Type B pancreatic cell (in vitro differentiated cells): ENCODE measurements at regions not wholly inside any gene's neighbourhood (a gene's known extent, or its start where the extent isn't known, plus 50 kb on each side); places are given as distances from the start of the nearest gene placed in this dataset.
"Not testable (repeated sequence)": the region's sequence is repeated elsewhere in the genome, so short reads cannot be mapped to it uniquely, and the experiment has no call there.

ENCODE experiments used
- DNase-seq: peaks from one replicate; pipeline ENCODE4 v3.0.0; 2021; ENCODE audit warnings: mixed read lengths; ENCODE audit not compliant: unreplicated experiment; ENCODE audit errors: extremely low spot score
- H3K27ac Mint-ChIP-seq: 2 replicates; pipeline ENCODE4 v1.8.0; 2021; ENCODE audit warnings: mild to moderate bottlenecking, mixed read lengths
- H3K27me3 Mint-ChIP-seq: 2 replicates; pipeline ENCODE4 v1.8.0; 2021; ENCODE audit warnings: mixed read lengths
- H3K36me3 Mint-ChIP-seq: 2 replicates; pipeline ENCODE4 v1.8.0; 2021; ENCODE audit warnings: mixed read lengths
- H3K4me1 Mint-ChIP-seq: one replicate; pipeline ENCODE4 v1.8.0; 2021; ENCODE audit warnings: mixed read lengths; ENCODE audit not compliant: unreplicated experiment
- H3K4me3 Mint-ChIP-seq: 2 replicates; pipeline ENCODE4 v1.8.0; 2021; ENCODE audit warnings: mild to moderate bottlenecking, mixed read lengths
- H3K9me3 Mint-ChIP-seq: 2 replicates; pipeline ENCODE4 v1.8.0; 2021; ENCODE audit warnings: mixed read lengths
- CTCF ChIP-seq: fragments of 200-600 bp; sonication (generic); conservative IDR thresholded peaks from 2 replicates; pipeline ENCODE4 v1.5.0; 2021; ENCODE audit warnings: antibody characterized with exemption, mild to moderate bottlenecking

- Mint-ChIP-seq H3K27ac (no peak overlapping the region), H3K9me3 (no peaks in the 10 kb centered on the region), H3K4me1 (no peaks in the 10 kb centered on the region), H3K36me3 (no peaks in the 10 kb centered on the region), H3K4me3 (no peak overlapping the region), H3K27me3 (no peaks in the 10 kb centered on the region)
- no peak for TF ChIP-seq CTCF
- no peak for DNase-seq
Observed at GRCh38 chr11:96841792-96842191, 452.0 kb downstream of the JRKL start.

GRCh38 chr11:96842731-96843130 is 452.9 kb downstream of the JRKL start:
- no peak for DNase-seq
- TF ChIP-seq CTCF = no peak
- Mint-ChIP-seq H3K27me3 (no peaks in the 10 kb centered on the region), H3K36me3 (no peaks in the 10 kb centered on the region), H3K9me3 (no peaks in the 10 kb centered on the region), H3K27ac (no peak overlapping the region), H3K4me1 (no peaks in the 10 kb centered on the region), H3K4me3 (no peak overlapping the region)

- Mint-ChIP-seq H3K9me3 (peaks cover 7% of the 10 kb centered on the region), H3K36me3 (no peaks in the 10 kb centered on the region), H3K27ac (no peak overlapping the region), H3K27me3 (no peaks in the 10 kb centered on the region), H3K4me1 (no peaks in the 10 kb centered on the region), H3K4me3 (no peak overlapping the region)
- DNase-seq = no peak
- TF ChIP-seq CTCF = no peak
Observed at GRCh38 chr11:96854425-96854824, 464.6 kb downstream of the JRKL start.

- not testable (repeated sequence) for H3K27me3 Mint-ChIP-seq, H3K4me3 Mint-ChIP-seq, H3K9me3 Mint-ChIP-seq, H3K36me3 Mint-ChIP-seq, DNase-seq, H3K27ac Mint-ChIP-seq, H3K4me1 Mint-ChIP-seq
Observed at GRCh38 chr11:96861722-96862121, 471.9 kb downstream of the JRKL start.

GRCh38 chr11:96863520-96863919 is 473.7 kb downstream of the JRKL start:
- H3K27ac Mint-ChIP-seq = no peak overlapping the region
- no peaks in the 10 kb centered on the region for H3K4me1 Mint-ChIP-seq
- DNase-seq = no peak
- H3K9me3 Mint-ChIP-seq = peaks cover 8% of the 10 kb centered on the region
- H3K27me3 Mint-ChIP-seq = peaks cover 3% of the 10 kb centered on the region
- no peaks in the 10 kb centered on the region for H3K36me3 Mint-ChIP-seq
- no peak overlapping the region for H3K4me3 Mint-ChIP-seq
- TF ChIP-seq CTCF = no peak

- Mint-ChIP-seq H3K27ac (no peak overlapping the region), H3K9me3 (peaks cover 13% of the 10 kb centered on the region), H3K4me3 (no peak overlapping the region), H3K4me1 (no peaks in the 10 kb centered on the region), H3K36me3 (no peaks in the 10 kb centered on the region), H3K27me3 (peaks cover 3% of the 10 kb centered on the region)
- DNase-seq = no peak
- TF ChIP-seq CTCF = no peak
Observed at GRCh38 chr11:96865020-96865419, 475.2 kb downstream of the JRKL start.
